Thyroid gland (tissue), 4 donors: ENCODE measurements at regions not wholly inside any gene's neighbourhood (a gene's known extent, or its start where the extent isn't known, plus 50 kb on each side); places are given as distances from the start of the nearest gene placed in this dataset.

Experiments
- POLR2A ChIP-seq, 2 donors: fragments of 450-650 bp; IDR thresholded peaks; one replicate each; pipeline ENCODE4 v1.6.1; 2017; ENCODE audit warnings: antibody characterized with exemption in 2 of 2, mild to moderate bottlenecking in 2 of 2, moderate library complexity in 1 of 2
- TF ChIP-seq, protein P1 (sequence below), 6 experiments: fragments of 200-600 bp in 3 of 6; fragments of 450-650 bp in 3 of 6; sonication (generic) in 3 of 6; IDR thresholded peaks; one replicate each; pipeline ENCODE4 v1.5.1; 2016 to 2019; ENCODE audit warnings: antibody characterized with exemption in 6 of 6, mild to moderate bottlenecking in 2 of 6, inconsistent platforms in 1 of 6, moderate library complexity in 1 of 6

DNA sequence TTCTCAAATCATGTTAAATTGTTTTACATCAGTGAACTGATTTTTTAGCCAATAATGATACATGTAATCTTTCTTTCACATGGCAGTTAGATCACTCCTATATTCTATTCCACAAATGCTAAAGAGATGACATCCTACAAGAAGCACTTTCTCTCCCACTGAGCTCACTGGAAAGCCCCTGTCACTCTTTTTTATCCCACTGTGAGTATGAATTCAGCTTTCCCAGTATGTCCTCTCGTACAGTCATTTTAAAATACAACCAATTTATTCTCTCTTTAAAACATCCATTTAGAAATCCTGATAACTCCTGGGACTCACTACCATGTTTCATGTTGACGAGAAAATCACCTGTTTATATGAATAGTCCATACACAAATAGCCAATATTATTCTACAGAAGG, 599.9 kb downstream of the SEMA5A start:
- TF ChIP-seq, protein P1, sequence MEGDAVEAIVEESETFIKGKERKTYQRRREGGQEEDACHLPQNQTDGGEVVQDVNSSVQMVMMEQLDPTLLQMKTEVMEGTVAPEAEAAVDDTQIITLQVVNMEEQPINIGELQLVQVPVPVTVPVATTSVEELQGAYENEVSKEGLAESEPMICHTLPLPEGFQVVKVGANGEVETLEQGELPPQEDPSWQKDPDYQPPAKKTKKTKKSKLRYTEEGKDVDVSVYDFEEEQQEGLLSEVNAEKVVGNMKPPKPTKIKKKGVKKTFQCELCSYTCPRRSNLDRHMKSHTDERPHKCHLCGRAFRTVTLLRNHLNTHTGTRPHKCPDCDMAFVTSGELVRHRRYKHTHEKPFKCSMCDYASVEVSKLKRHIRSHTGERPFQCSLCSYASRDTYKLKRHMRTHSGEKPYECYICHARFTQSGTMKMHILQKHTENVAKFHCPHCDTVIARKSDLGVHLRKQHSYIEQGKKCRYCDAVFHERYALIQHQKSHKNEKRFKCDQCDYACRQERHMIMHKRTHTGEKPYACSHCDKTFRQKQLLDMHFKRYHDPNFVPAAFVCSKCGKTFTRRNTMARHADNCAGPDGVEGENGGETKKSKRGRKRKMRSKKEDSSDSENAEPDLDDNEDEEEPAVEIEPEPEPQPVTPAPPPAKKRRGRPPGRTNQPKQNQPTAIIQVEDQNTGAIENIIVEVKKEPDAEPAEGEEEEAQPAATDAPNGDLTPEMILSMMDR (IDR thresholded peaks at IDR 0.05): no peak
- TF ChIP-seq POLR2A (IDR thresholded peaks at IDR 0.05): no peak
